ENCODE measurements at regions not wholly inside any gene's neighbourhood (a gene's known extent, or its start where the extent isn't known, plus 50 kb on each side); places are given as distances from the start of the nearest gene placed in this dataset.

DNA sequence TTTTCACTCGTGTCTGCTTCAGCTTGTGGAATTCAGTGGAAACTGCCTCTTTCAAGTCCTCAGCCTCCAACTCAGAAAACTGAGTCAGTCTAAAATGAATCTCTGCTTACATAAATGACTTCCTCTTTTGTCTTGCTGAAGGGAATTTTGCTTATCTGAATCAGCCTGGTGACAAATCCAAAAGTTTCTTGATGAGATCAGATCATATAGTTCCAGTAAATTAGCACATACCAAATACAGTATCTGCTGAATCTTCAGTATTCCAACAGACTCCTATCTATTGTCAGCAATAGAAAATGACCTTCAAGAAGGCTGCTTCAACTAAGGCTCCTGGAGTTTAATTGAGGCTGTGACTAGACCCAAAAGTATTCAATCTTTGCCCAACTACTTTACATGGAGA lies 290.0 kb downstream of the MZT1 start:
- Histone ChIP-seq H3K4me2 (ENCODE audit: insufficient read depth, low read length) (no peak overlapping the region), H3K4me3 (ENCODE audit: low read depth in 1 of 2, low read length in 2 of 2) (no peak overlapping the region), H2AFZ (ENCODE audit: low read depth, low read length) (no peak overlapping the region), H3K79me2 (ENCODE audit: insufficient read depth, low read length) (no peaks in the 10 kb centered on the region), H3K27ac (ENCODE audit: low read length) (no peak overlapping the region), H3K36me3 (ENCODE audit: insufficient read depth, low read length) (no peaks in the 10 kb centered on the region), H4K20me1 (ENCODE audit: insufficient read depth, low read length) (no peaks in the 10 kb centered on the region), H3K4me1 (ENCODE audit: insufficient read depth, low read length) (no peaks in the 10 kb centered on the region), H3K9ac (ENCODE audit: low read depth, low read length) (no peak overlapping the region), H3K9me3 (ENCODE audit: insufficient read depth, low read length, severe bottlenecking) (no peaks in the 10 kb centered on the region), H3K27me3 (ENCODE audit: insufficient read depth, low read length, poor library complexity) (no peaks in the 10 kb centered on the region)
- DNase-seq (no peak), ATAC-seq (ENCODE audit: insufficient read depth, low read depth) (no peak)
- TF ChIP-seq, protein P1, sequence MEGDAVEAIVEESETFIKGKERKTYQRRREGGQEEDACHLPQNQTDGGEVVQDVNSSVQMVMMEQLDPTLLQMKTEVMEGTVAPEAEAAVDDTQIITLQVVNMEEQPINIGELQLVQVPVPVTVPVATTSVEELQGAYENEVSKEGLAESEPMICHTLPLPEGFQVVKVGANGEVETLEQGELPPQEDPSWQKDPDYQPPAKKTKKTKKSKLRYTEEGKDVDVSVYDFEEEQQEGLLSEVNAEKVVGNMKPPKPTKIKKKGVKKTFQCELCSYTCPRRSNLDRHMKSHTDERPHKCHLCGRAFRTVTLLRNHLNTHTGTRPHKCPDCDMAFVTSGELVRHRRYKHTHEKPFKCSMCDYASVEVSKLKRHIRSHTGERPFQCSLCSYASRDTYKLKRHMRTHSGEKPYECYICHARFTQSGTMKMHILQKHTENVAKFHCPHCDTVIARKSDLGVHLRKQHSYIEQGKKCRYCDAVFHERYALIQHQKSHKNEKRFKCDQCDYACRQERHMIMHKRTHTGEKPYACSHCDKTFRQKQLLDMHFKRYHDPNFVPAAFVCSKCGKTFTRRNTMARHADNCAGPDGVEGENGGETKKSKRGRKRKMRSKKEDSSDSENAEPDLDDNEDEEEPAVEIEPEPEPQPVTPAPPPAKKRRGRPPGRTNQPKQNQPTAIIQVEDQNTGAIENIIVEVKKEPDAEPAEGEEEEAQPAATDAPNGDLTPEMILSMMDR (IDR thresholded peaks at IDR 0.05; ENCODE audit: borderline replicate concordance, extremely low read depth, low read length, poor library complexity, severe bottlenecking): no peak
- no peak for TF ChIP-seq EZH2 (IDR thresholded peaks at IDR 0.05; ENCODE audit: borderline replicate concordance, low read depth, low read length, severe bottlenecking)

DNA sequence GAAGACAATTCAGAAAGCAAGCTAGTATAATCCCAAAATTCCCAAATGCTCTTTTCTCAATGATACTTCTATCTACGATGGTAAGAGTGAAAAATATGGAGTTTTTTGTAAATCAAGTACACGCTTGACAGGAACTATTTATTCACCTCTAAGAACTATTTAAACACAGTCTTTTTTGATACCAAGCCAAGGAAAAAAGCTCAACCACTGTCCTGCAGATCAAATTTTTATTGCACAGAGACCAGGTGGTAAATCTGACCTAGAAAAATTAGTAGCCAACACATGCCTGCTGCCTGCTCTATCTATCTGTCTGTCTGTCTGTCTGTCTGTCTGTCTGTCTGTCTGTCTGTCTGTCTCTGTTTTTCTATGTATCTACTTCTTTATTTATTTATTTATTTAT lies 292.2 kb downstream of the MZT1 start:
- H3K4me1 ChIP-seq (ENCODE audit: insufficient read depth, low read length): no peaks in the 10 kb centered on the region
- H3K4me2 ChIP-seq (ENCODE audit: insufficient read depth, low read length): no peak overlapping the region
- no peak for DNase-seq
- no peaks in the 10 kb centered on the region for H3K36me3 ChIP-seq (ENCODE audit: insufficient read depth, low read length)
- no peaks in the 10 kb centered on the region for H4K20me1 ChIP-seq (ENCODE audit: insufficient read depth, low read length)
- H2AFZ ChIP-seq (ENCODE audit: low read depth, low read length): no peak overlapping the region
- no peaks in the 10 kb centered on the region for H3K79me2 ChIP-seq (ENCODE audit: insufficient read depth, low read length)
- no peaks in the 10 kb centered on the region for H3K9me3 ChIP-seq (ENCODE audit: insufficient read depth, low read length, severe bottlenecking)
- no peak for ATAC-seq (ENCODE audit: insufficient read depth, low read depth)
- no peak overlapping the region for H3K9ac ChIP-seq (ENCODE audit: low read depth, low read length)
- TF ChIP-seq EZH2 (IDR thresholded peaks at IDR 0.05; ENCODE audit: borderline replicate concordance, low read depth, low read length, severe bottlenecking): no peak
- H3K4me3 ChIP-seq (ENCODE audit: low read depth in 1 of 2, low read length in 2 of 2): no peak overlapping the region
- no peaks in the 10 kb centered on the region for H3K27me3 ChIP-seq (ENCODE audit: insufficient read depth, low read length, poor library complexity)
- H3K27ac ChIP-seq (ENCODE audit: low read length): no peak overlapping the region

DNA sequence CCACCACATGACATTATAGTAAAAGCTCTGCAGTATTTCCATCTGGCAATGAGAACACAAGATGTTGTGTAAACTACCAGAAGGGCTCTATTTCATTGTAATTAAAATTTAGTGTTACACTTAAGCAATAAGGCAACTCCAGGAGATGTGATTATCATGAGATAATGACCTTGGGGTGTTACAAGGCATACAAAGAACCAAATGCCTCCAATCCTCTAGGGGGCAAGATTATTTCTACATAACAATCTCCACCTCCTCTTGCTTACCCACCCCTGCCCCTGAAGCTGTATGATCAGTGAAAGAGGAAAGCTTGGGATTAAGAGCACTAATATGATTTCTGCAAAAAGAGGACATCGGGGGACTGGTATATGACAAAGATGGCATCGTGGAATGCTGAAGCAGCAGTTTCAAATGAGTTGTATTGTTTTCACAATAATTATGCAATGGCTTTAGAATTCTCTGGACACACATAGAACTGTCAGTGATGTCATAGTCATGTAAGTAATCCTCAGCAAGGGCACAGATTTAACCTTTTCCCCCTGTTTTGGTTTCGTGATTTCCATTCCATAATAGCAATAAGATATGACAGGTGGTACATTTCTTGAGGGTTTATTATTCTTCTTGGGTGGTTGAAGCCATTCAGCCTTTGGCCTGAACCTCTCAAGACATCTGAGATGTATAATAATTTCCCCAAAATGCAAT lies 295.3 kb downstream of the MZT1 start:
- no peak overlapping the region for H2AFZ ChIP-seq (ENCODE audit: low read depth, low read length)
- no peak overlapping the region for H3K27ac ChIP-seq (ENCODE audit: low read length)
- H3K36me3 ChIP-seq (ENCODE audit: insufficient read depth, low read length): no peaks in the 10 kb centered on the region
- no peaks in the 10 kb centered on the region for H3K27me3 ChIP-seq (ENCODE audit: insufficient read depth, low read length, poor library complexity)
- no peak for TF ChIP-seq EZH2 (IDR thresholded peaks at IDR 0.05; ENCODE audit: borderline replicate concordance, low read depth, low read length, severe bottlenecking)
- TF ChIP-seq, protein P1 (IDR thresholded peaks at IDR 0.05; ENCODE audit: borderline replicate concordance, extremely low read depth, low read length, poor library complexity, severe bottlenecking): no peak
- H3K4me2 ChIP-seq (ENCODE audit: insufficient read depth, low read length): no peak overlapping the region
- H3K79me2 ChIP-seq (ENCODE audit: insufficient read depth, low read length): no peaks in the 10 kb centered on the region
- H3K9ac ChIP-seq (ENCODE audit: low read depth, low read length): no peak overlapping the region
- ATAC-seq (ENCODE audit: insufficient read depth, low read depth) (no peak), DNase-seq (no peak)
- H3K9me3 ChIP-seq (ENCODE audit: insufficient read depth, low read length, severe bottlenecking): no peaks in the 10 kb centered on the region
- no peak overlapping the region for H3K4me3 ChIP-seq (ENCODE audit: low read depth in 1 of 2, low read length in 2 of 2)
- H3K4me1 ChIP-seq (ENCODE audit: insufficient read depth, low read length): no peaks in the 10 kb centered on the region
- H4K20me1 ChIP-seq (ENCODE audit: insufficient read depth, low read length): no peaks in the 10 kb centered on the region

DNA sequence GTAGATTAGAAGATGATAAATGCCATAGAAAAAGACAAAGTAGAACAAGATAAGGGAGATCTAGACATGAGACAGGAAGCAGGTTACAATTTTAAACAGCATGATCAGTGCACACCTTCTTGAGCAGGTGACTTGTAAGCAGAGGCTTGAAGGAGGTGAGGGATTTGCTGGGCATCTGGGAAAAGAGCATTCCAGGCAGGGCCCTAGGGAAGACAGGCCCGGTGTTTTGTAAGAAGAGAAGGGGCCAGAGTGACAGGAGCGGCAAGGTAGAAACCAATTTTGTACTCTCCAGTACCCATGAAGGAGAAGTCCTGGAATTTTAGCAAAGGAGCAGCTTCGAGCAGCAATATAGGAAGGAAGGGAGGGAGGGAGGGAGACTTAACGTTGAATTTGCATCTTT lies 296.5 kb downstream of the MZT1 start:
- H3K27ac ChIP-seq (ENCODE audit: low read length): no peak overlapping the region
- no peaks in the 10 kb centered on the region for H3K79me2 ChIP-seq (ENCODE audit: insufficient read depth, low read length)
- no peaks in the 10 kb centered on the region for H4K20me1 ChIP-seq (ENCODE audit: insufficient read depth, low read length)
- H3K36me3 ChIP-seq (ENCODE audit: insufficient read depth, low read length): no peaks in the 10 kb centered on the region
- H2AFZ ChIP-seq (ENCODE audit: low read depth, low read length): no peak overlapping the region
- no peaks in the 10 kb centered on the region for H3K9me3 ChIP-seq (ENCODE audit: insufficient read depth, low read length, severe bottlenecking)
- H3K27me3 ChIP-seq (ENCODE audit: insufficient read depth, low read length, poor library complexity): no peaks in the 10 kb centered on the region
- H3K4me2 ChIP-seq (ENCODE audit: insufficient read depth, low read length): no peak overlapping the region
- DNase-seq: no peak
- H3K4me3 ChIP-seq (ENCODE audit: low read depth in 1 of 2, low read length in 2 of 2): no peak overlapping the region
- no peaks in the 10 kb centered on the region for H3K4me1 ChIP-seq (ENCODE audit: insufficient read depth, low read length)
- no peak for ATAC-seq (ENCODE audit: insufficient read depth, low read depth)
- no peak overlapping the region for H3K9ac ChIP-seq (ENCODE audit: low read depth, low read length)
- TF ChIP-seq, protein P1 (IDR thresholded peaks at IDR 0.05; ENCODE audit: borderline replicate concordance, extremely low read depth, low read length, poor library complexity, severe bottlenecking): no peak
- no peak for TF ChIP-seq EZH2 (IDR thresholded peaks at IDR 0.05; ENCODE audit: borderline replicate concordance, low read depth, low read length, severe bottlenecking)

All from DND-41 (cell line).